GM12892 (cell line): ENCODE measurements at regions not wholly inside any gene's neighbourhood (a gene's known extent, or its start where the extent isn't known, plus 50 kb on each side); places are given as distances from the start of the nearest gene placed in this dataset.
"Not testable (repeated sequence)": the region's sequence is repeated elsewhere in the genome, so short reads cannot be mapped to it uniquely, and the experiment has no call there.

Experiments
- POLR2AphosphoS5 ChIP-seq: IDR thresholded peaks from 2 replicates; pipeline ENCODE4 v1.6.1; 2011; ENCODE audit warnings: low read depth, low read length, control low read depth
- TAF1 ChIP-seq: IDR thresholded peaks from 2 replicates; pipeline ENCODE4 v1.6.1; 2011; ENCODE audit warnings: low read depth, mild to moderate bottlenecking, control low read depth, low read length, borderline replicate concordance

DNA sequence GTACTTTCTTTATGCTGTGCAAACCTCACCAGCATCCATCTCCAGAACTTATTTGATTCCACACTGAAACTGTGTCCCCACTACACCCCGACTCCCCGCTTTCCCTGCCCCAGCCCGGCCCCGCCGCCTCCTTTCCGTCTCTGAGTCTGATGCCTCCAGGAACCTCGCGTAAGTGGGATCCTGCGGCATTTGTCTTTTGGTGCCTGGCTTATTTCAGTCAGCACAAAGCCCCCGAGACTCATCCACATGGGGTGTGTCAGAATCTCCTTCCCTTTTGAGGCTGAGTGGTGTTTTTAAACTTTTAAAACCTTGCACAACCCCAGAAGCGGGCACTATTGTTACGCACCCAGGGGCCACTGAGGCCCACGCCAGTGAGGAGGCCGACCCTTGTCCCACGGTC, 214.4 kb downstream of the BANP start:
- TF ChIP-seq POLR2AphosphoS5, TAF1: not testable (repeated sequence)
